Hindlimb muscle (tissue), 1 donor: ENCODE measurements at regions not wholly inside any gene's neighbourhood (a gene's known extent, or its start where the extent isn't known, plus 50 kb on each side); places are given as distances from the start of the nearest gene placed in this dataset.

Source experiments
- DNase-seq: peaks from one replicate; pipeline ENCODE4 v3.0.0-alpha.2; 2013

DNA sequence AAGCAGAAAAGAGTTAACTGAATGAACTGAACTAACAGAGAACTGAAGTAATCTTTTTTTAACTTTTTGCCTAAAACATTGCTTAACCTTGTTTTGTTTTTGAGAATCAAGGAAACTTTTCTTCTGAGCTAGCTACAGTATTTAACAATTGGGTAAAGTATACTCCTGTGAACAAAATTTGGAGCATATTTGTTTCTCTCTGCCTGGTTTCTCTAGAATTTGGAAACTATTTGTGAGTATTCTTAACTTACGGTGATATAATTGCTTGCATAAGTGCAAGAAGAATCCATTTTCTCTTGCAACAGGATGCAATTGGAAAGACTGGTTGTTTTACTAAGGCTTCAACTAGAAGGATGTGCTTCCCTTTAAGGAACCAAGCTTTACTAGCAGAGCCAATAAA lies 65.9 kb upstream of the FAM98A start:
- no peak for DNase-seq

DNA sequence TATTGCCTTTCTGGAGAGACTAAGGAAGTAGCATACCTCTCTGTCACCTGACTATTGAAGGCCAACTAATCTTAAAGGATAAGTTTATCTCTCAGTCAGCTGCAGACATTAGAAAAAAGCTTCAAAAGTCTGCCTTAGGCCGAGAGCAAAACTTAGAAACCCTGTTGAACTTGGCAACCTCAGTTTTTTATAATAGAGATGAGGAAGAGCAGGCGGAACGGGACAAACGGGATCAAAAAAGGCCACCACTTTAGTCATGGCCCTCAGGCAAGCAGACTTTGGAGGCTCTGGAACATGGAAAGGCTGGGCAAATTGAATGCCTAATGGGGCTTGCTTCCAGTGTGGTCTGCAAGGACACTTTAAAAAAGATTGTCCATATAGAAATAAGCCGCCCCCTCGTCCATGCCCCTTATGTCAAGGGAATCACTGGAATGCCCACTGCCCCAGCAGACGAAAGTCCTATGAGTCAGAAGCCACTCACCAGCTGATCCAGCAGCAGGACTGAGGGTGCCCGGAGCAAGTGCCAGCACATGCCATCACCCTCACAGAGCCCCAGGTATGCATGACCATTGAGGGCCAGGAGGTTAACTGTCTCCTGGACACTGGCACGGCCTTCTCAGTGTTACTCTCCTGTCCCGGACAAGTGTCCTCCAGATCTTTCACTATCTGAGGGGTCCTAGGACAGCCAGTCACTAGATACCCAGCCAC lies 61.5 kb upstream of the FAM98A start:
- DNase-seq, result no peak

DNA sequence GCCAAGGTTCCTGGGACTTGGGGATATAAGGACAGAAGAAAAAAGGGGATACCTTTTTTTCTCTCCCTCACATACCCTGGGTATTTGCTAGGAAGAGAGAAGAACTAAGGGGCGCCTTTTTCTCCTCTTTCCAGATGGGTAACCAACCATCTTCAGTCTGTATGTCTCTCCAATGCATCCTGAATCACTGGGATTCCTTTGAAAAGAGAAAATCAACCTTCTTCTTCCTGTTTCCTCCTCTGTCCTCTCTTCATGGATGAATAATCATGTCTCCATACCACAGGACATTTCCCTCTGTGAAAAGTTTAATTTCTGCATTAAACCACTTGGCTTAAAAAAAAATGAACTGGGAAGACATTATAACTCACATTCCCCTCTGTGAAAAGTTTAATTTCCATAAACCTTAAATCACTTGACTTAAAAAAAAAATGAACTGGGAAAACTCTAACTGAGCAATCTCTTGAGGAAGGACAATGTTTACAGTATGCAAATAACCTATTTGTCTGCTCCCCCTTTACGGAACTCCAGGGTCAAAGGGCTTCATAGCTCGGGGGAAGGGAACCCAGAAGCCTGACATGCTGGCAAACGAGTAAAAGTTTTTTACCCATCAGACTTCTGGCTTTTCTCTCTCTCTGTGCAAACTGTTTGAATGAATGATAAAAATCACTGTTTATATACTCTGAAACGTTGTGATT lies 56.7 kb upstream of the FAM98A start:
- no peak for DNase-seq

DNA sequence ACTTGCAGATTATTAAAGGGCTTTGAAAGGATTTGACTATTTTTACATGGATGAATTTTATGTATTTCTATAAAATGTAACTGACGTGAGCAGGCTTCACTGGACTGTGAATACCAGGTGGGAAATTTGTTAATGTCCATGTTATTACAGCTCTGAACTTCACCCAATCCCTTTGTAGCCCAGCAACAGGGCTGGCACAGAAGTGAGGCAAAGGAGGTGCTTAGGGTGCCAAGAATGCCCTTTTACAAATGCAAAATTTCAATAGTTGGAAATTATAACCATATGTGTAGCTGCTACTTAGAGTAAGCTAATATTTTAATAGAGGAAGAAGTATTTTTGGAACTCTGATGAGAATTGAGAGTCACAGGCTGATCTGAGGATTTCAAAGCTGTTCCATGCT lies 53.7 kb upstream of the FAM98A start:
- no peak for DNase-seq

DNA sequence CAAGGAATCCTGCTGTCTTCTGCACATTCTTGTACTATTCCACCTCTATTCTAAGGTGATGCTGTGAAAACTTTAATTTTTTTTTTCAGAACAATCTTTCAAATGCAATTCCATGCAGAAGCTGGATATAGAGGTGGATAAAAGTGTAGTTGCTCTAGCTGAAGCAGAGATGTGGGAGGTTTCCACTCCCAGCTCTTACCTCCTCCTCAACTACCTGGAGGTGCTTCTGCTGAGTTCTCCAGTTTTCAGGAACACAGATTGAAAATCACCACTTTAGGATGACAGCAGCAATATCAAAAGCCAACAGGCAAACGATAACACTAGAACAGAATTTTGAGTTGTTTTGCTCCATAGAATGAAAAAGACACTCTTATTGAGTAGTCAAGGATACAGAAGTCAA lies 51.1 kb upstream of the FAM98A start:
- no peak for DNase-seq
